Fibroblast of upper back skin (primary cell): ENCODE measurements at regions not wholly inside any gene's neighbourhood (a gene's known extent, or its start where the extent isn't known, plus 50 kb on each side); places are given as distances from the start of the nearest gene placed in this dataset.

Source experiments
- DNase-seq: peaks from one replicate; pipeline ENCODE4 v3.0.0-alpha.2; 2013

GRCh38 chr5:174159327-174160114, 114.0 kb downstream of the NSG2 start:
- peak; percentile 52 for DNase-seq

GRCh38 chr5:174165406-174165805, 119.9 kb downstream of the NSG2 start:
- no peak for DNase-seq

- DNase-seq, result no peak
These were observed 120.9 kb downstream of the NSG2 start for GRCh38 chr5:174166231-174167079.

- no peak for DNase-seq
These were observed 121.8 kb downstream of the NSG2 start for GRCh38 chr5:174167080-174167910.

- no peak for DNase-seq
These were observed 126.6 kb downstream of the NSG2 start for GRCh38 chr5:174172152-174172551.

- no peak for DNase-seq
These were observed 127.1 kb downstream of the NSG2 start for GRCh38 chr5:174172566-174172965.

- no peak for DNase-seq
These were observed 128.3 kb downstream of the NSG2 start for GRCh38 chr5:174173766-174174165.

GRCh38 chr5:174175716-174176268, 130.3 kb downstream of the NSG2 start:
- no peak for DNase-seq

- DNase-seq, result no peak
These were observed 131.0 kb downstream of the NSG2 start for GRCh38 chr5:174176511-174176910.

- no peak for DNase-seq
These were observed 132.0 kb downstream of the NSG2 start for GRCh38 chr5:174177531-174177930.

- DNase-seq, result no peak
These were observed 132.6 kb downstream of the NSG2 start for GRCh38 chr5:174177976-174178605.

GRCh38 chr5:174180639-174181038, 135.1 kb downstream of the NSG2 start:
- no peak for DNase-seq

- DNase-seq, result no peak
These were observed 136.6 kb downstream of the NSG2 start for GRCh38 chr5:174182111-174182510.

- no peak for DNase-seq
These were observed 138.2 kb downstream of the NSG2 start for GRCh38 chr5:174183701-174184100.

GRCh38 chr5:174185506-174185905, 140.0 kb downstream of the NSG2 start:
- DNase-seq, result no peak

GRCh38 chr5:174186096-174186695, 140.7 kb downstream of the NSG2 start:
- DNase-seq, result no peak

GRCh38 chr5:174187001-174187400, 141.5 kb downstream of the NSG2 start:
- no peak for DNase-seq

GRCh38 chr5:174187481-174187880, 142.0 kb downstream of the NSG2 start:
- DNase-seq, result no peak

GRCh38 chr5:174188295-174188694, 142.8 kb downstream of the NSG2 start:
- DNase-seq, result no peak

- no peak for DNase-seq
These were observed 144.4 kb downstream of the NSG2 start for GRCh38 chr5:174189654-174190541.

- no peak for DNase-seq
These were observed 145.6 kb downstream of the NSG2 start for GRCh38 chr5:174191076-174191475.
